ENCODE measurements at regions not wholly inside any gene's neighbourhood (a gene's known extent, or its start where the extent isn't known, plus 50 kb on each side); places are given as distances from the start of the nearest gene placed in this dataset.

DNA sequence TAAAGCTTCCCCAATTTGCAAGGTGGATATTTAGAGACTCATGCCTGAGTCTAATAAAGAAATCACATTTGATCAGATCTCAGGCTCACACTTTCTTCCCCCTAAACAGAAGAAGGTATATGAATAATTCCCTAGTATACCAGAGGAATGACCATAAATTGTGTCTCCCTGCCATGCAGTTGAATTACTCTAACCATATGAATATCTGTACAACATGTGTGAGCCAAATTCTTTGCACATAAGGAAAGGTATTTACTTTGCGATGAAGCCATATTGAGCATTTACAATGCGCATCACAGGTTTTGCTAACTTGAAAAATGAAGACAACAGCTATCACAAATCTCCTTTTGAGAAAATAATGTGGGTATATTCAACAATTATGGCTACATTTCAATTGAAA lies 479.4 kb downstream of the NR2F1-AS1 start:
- Histone ChIP-seq H3K36me3 (no peaks in the 10 kb centered on the region), H3K4me3 (no peak overlapping the region), H3K9me3 (peaks cover 0 to 3% (median 0%) of the 10 kb centered on the region in 12 donors), H3K4me1 (no peaks in the 10 kb centered on the region), H3K27me3 (peaks cover 0 to 4% (median 0%) of the 10 kb centered on the region in 9 donors), H3K27ac (no peak overlapping the region)
- ATAC-seq (no peak), DNase-seq (no peak)
- TF ChIP-seq CTCF (IDR thresholded peaks at IDR 0.05) (no peak), POLR2A (IDR thresholded peaks at IDR 0.05) (no peak)
- WGBS, 4 donors, result 65 to 99% (median 97%) methylated on average over 2 of the region's 2 CpGs
- intact Hi-C loops (cut with DNase I), result no loop called here

GRCh38 chr5:93100976-93101375 lies 480.0 kb downstream of the NR2F1-AS1 start:
- H3K9me3 ChIP-seq, result peaks cover 0 to 3% (median 0%) of the 10 kb centered on the region in 12 donors
- H3K4me1 ChIP-seq, result no peaks in the 10 kb centered on the region
- no peaks in the 10 kb centered on the region for H3K36me3 ChIP-seq
- ATAC-seq, result no peak
- TF ChIP-seq CTCF (IDR thresholded peaks at IDR 0.05) (no peak), POLR2A (IDR thresholded peaks at IDR 0.05) (no peak)
- H3K27me3 ChIP-seq, result peaks cover 0 to 4% (median 0%) of the 10 kb centered on the region in 9 donors
- intact Hi-C loops (cut with DNase I), result no loop called here
- H3K27ac ChIP-seq, result no peak overlapping the region
- no peak for DNase-seq
- no peak overlapping the region for H3K4me3 ChIP-seq

GRCh38 chr5:93100428-93100827 lies 480.6 kb downstream of the NR2F1-AS1 start:
- Histone ChIP-seq H3K36me3 (no peaks in the 10 kb centered on the region), H3K4me1 (no peaks in the 10 kb centered on the region), H3K27me3 (peaks cover 0 to 4% (median 0%) of the 10 kb centered on the region in 9 donors), H3K27ac (no peak overlapping the region), H3K4me3 (no peak overlapping the region), H3K9me3 (peaks cover 0 to 3% (median 0%) of the 10 kb centered on the region in 12 donors)
- no peak for TF ChIP-seq CTCF (IDR thresholded peaks at IDR 0.05)
- no peak for TF ChIP-seq POLR2A (IDR thresholded peaks at IDR 0.05)
- intact Hi-C loops (cut with DNase I), result no loop called here
- ATAC-seq (no peak), DNase-seq (no peak)

- no peak for DNase-seq
- no peak for ATAC-seq
- intact Hi-C loops (cut with DNase I), result loop anchor here in 1 of 10 donors (10.0 kb wide), 1 partner anchor 485 kb away; the partner anchor contains the start of genes NR2F1 and NR2F1-AS1
- 38 to 55% (median 50%) methylated on average over 4 of the region's 4 CpGs for WGBS, 4 donors
- peaks cover 0 to 3% (median 0%) of the 10 kb centered on the region in 12 donors for H3K9me3 ChIP-seq
- no peaks in the 10 kb centered on the region for H3K4me1 ChIP-seq
- no peak overlapping the region for H3K4me3 ChIP-seq
- no peak overlapping the region for H3K27ac ChIP-seq
- TF ChIP-seq POLR2A (IDR thresholded peaks at IDR 0.05) (no peak), CTCF (IDR thresholded peaks at IDR 0.05) (no peak)
- no peaks in the 10 kb centered on the region for H3K36me3 ChIP-seq
- peaks cover 0 to 4% (median 0%) of the 10 kb centered on the region in 9 donors for H3K27me3 ChIP-seq
Observed at GRCh38 chr5:93099902-93100347, 481.1 kb downstream of the NR2F1-AS1 start.

Data from heart left ventricle (tissue), 16 donors.